Inflammatory macrophage treated with lipopolysaccharide for 4 hours (primary cell): ENCODE measurements at regions not wholly inside any gene's neighbourhood (a gene's known extent, or its start where the extent isn't known, plus 50 kb on each side); places are given as distances from the start of the nearest gene placed in this dataset.
"Not testable (repeated sequence)": the region's sequence is repeated elsewhere in the genome, so short reads cannot be mapped to it uniquely, and the experiment has no call there.

Experiments
- DNase-seq: peaks from one replicate; pipeline ENCODE4 v3.0.0-alpha.2; 2020

- DNase-seq, result not testable (repeated sequence)
Observed at GRCh38 chr16:15192813-15193212, 98.7 kb upstream of the RRN3 start.

DNA sequence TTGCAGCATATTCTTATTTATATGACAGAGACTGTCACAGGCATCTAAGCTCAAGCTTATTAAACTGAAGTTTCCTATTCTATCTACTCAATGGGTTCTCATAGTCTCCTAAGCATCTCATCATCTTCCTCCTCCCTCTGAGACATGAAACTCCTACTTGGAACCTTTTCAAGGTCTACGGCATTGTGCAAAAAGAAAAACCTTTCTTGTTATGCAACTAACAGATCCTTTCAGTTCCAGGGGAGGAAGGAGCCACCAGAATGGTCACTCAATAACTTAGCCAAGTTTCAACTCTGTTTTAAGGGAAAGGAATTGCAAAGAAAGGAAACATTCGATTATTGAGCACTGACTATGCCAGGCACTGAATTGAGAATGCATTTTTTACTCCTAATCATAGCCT, 98.1 kb upstream of the RRN3 start:
- DNase-seq, result not testable (repeated sequence)

DNA sequence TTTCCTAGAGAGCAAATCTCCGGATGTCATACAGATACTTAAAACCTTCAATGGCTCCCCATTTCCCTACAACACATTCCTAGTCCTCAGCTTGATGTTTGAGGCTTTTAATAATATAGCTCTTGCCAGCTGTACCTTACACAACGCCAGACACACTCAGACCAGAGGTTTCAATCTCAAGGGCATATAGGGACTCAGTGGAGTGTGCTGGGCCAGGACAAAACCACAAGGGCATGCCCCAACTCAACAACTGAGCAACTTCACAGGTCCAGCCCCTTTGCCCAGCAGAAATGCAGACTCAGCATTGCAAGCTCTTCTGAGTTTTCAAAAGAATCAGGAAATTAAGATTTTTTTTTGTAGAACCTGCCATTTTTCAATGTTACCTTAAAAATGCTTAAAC, 95.4 kb upstream of the RRN3 start:
- DNase-seq, result not testable (repeated sequence)
